ENCODE measurements at regions not wholly inside any gene's neighbourhood (a gene's known extent, or its start where the extent isn't known, plus 50 kb on each side); places are given as distances from the start of the nearest gene placed in this dataset.

DNA sequence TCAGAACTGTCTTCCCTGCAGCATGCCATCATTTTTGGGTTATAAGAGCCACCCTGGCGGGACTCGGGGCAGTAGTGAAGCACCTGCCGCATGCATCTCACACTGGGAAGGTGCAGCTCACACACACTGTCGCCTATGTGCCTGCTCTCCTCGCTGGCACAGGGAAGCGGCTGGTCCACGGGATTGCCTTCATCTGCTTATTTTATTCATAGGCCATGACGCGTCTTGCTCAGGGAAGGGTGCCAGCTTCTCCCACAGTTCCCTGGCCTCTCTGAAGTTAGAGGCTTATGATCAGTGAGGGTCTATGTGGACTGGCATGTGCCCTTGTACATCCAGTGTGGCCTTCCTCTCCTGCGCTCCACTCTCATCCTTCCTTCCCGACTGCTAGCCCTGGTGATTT, 150.0 kb downstream of the KLF12 start:
- TF ChIP-seq GATA1 (IDR thresholded peaks at IDR 0.05; ENCODE audit: low read depth, low read length) (no peak), POLR2A (IDR thresholded peaks at IDR 0.05; ENCODE audit: low read length) (no peak)
- DNase-seq = no peak

DNA sequence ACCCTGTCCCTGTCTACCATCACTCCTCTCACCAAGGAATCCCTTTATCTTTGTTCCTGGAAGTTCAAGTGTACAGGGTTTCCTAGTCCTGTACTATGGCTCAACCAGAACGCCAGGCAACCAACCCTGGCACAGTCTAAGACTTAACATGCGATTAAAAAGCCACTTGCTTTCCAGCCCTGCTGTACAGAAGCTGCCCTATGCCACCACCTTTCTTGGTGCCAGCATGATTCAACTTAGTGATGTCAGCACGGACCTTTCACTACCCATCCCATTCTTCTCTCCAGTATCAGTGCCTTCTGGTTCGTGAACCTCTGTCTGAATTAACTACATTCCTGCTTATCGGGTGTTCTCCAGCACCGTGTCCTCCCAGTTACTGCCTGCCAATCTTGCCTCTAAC, 151.1 kb downstream of the KLF12 start:
- no peak for TF ChIP-seq GATA1 (IDR thresholded peaks at IDR 0.05; ENCODE audit: low read depth, low read length)
- TF ChIP-seq POLR2A (IDR thresholded peaks at IDR 0.05; ENCODE audit: low read length) = no peak
- DNase-seq = no peak

DNA sequence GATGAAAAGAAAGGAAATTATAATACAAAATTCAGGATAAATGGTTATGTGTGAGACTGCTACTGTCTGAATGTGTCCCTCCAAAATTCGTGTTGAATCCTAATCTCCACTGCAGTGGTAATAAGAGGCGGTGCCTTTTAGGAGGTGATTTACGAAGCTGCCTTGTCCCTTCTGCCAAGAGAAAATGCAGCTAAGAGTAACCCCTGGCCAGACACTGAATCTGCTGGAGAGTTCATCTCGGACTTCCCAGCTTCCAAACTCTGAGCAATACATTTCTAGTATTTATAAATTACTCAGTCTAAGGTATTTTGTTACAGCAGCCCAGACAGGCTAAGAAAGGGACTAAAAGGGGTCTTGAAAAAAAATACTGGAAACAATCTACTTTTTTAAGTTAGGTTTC, 152.6 kb downstream of the KLF12 start:
- no peak for TF ChIP-seq GATA1 (IDR thresholded peaks at IDR 0.05; ENCODE audit: low read depth, low read length)
- TF ChIP-seq POLR2A (IDR thresholded peaks at IDR 0.05; ENCODE audit: low read length) = no peak
- no peak for DNase-seq

DNA sequence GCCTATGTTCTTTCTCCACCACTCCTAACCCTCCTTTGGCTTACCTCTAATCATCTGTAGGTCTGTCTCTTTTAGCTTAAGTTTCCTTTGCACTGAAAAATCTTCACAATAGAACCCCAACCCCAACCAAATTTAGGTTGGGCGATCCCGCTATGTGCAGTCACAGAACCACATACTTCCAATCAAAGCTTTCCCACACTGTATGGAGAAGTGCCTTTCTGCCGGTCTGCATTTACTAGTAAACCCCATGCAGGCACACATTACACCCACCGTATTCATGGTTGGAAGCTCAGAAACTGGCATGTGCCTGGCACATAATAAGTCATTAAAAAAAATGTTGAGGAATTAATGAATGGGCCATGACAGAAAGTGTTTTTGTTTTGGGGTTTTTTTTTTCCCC, 158.4 kb downstream of the KLF12 start:
- DNase-seq = no peak
- TF ChIP-seq POLR2A (IDR thresholded peaks at IDR 0.05; ENCODE audit: low read length) = no peak
- TF ChIP-seq GATA1 (IDR thresholded peaks at IDR 0.05; ENCODE audit: low read depth, low read length) = no peak

DNA sequence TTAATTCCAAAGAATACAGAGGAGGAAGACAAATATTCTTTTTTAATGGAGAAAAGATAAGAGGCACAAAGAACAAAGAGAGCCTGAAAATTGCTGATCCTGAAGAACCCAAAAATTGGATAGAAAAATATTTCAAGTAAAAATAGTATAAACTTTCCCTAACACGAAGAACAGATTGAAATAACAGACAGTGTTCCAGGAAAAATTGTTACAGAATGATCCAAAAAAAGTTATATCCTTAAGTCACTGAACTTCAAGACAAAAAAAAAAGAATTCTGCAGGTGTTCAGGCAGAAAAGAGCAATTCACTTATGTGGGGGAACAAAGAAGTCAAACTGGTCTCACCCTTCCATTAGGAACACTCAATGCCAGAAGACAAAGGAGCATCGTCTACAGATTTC, 160.2 kb downstream of the KLF12 start:
- TF ChIP-seq GATA1 (IDR thresholded peaks at IDR 0.05; ENCODE audit: low read depth, low read length) (no peak), POLR2A (IDR thresholded peaks at IDR 0.05; ENCODE audit: low read length) (no peak)
- DNase-seq = no peak

DNA sequence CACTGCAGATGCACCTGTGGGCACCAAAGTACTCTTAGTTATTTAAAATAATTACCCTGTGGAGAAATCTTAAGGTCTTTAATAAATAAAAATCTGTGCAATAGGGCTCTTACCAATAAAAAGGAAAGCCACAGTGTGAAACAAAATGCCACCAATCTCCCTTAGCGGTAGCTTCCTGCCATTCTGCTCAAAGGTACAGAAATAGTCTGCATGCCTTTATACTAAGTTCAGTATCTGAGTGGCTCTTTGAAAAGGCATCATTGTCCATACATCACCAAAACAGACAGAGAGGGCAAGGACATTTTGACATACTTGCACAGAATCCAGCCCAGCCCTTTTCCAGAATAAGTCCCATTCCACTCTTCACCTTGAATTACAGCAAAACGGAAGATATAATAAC, 161.0 kb downstream of the KLF12 start:
- no peak for DNase-seq
- TF ChIP-seq POLR2A (IDR thresholded peaks at IDR 0.05; ENCODE audit: low read length) (no peak), GATA1 (IDR thresholded peaks at IDR 0.05; ENCODE audit: low read depth, low read length) (no peak)

DNA sequence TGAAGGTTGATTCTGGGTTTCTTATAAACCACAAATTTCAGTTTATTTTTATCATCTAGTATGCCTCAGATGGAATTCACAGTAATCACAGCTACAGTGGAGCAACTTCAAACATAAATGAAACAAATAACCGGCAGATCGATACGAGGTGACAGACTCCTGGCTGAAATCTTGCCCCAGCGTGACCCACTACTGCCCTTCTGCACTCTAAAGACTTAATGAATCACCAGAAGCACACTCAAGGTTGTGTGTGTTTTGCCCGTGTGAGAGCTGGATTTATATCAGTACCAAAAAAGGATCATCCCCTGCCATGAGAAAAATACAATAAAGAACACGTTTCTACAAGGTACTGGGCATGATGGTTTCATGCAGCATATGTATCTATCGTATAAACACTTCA, 161.7 kb downstream of the KLF12 start:
- DNase-seq = no peak
- no peak for TF ChIP-seq GATA1 (IDR thresholded peaks at IDR 0.05; ENCODE audit: low read depth, low read length)
- TF ChIP-seq POLR2A (IDR thresholded peaks at IDR 0.05; ENCODE audit: low read length) = no peak

DNA sequence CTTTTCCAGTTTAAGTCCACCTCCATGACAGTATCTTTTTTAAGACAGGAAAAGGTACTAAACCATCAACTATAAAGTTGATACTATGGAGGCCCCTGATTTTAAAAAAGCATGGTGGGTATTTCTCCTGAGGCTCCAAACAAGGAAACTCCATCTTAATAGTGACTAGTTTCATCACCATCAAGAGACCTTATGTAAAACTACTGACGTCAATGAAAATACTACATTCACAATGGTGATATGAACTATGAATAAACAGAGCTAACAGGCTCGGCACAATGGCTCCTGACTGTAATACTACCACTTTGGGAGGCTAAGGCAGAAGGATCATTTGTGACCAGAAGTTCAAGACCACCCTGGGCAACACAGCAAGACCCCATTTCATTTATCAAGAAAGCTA, 162.7 kb downstream of the KLF12 start:
- no peak for DNase-seq
- no peak for TF ChIP-seq GATA1 (IDR thresholded peaks at IDR 0.05; ENCODE audit: low read depth, low read length)
- no peak for TF ChIP-seq POLR2A (IDR thresholded peaks at IDR 0.05; ENCODE audit: low read length)

DNA sequence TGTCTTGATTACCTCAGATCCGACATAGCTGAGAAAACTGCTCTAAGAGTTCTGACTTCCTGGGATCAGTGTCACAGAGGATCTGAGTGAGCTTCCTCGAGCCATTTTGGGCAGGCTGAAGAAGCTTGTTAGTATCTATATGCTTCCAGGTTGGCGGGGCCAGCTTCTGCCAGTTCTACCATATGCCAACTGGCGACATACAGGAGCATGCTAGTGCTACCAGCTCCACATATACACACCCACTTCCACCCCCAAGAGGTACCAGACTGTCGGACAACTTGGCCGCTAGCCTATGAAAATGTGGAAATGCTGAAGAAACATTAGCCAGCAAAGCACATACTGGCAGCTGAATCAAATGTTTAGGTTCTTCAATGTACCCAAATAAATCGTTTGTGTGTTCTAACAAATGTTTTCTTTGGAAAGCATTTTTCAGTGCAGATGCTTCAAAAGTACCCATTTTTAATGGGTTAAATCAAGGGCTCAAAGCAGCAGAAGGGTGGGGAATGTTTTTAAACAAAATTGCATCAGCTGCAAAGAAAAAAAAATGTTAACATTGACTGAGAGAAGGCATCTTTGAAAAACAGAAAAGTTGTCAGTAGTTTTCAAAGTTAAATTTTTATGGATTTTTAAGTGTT, 163.7 kb downstream of the KLF12 start:
- no peak for TF ChIP-seq POLR2A (IDR thresholded peaks at IDR 0.05; ENCODE audit: low read length)
- no peak for TF ChIP-seq GATA1 (IDR thresholded peaks at IDR 0.05; ENCODE audit: low read depth, low read length)
- DNase-seq = no peak

DNA sequence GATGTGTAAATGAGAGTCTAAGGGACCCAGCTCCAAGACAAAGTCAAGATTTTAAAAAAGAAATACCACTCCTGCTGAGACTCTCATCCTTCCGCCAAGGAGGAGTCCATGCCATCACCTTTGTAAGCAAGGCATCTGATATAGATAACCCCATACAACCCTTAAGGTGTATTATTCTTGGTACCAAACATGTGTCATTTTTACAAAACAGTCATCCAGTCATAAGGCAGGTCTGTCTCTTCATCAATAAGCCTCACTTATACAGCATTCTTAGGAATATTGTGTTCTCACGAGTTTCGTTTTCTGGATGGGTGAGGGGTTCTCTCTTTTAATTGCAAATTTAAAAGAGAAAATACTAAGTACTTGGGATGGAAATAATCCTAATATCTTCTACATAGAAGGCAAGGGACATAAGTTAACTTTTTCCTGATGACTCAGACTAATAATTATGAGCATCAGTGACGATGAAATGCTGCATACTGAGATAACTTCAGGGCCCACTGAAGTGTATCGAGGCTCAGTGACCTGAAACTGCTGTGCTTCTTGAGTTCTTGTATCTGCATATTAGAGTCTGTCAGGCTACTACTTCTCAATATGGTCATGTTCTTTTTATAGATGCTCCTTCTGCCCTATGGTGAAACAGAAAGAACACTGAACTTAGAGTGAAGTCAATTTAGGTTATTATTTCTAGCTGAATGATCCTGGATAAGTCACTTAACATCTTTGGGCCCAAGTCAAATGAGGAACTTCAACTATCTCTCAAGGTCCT, 166.6 kb downstream of the KLF12 start:
- no peak for DNase-seq
- TF ChIP-seq POLR2A (IDR thresholded peaks at IDR 0.05; ENCODE audit: low read length) = no peak
- TF ChIP-seq GATA1 (IDR thresholded peaks at IDR 0.05; ENCODE audit: low read depth, low read length) = no peak

DNA sequence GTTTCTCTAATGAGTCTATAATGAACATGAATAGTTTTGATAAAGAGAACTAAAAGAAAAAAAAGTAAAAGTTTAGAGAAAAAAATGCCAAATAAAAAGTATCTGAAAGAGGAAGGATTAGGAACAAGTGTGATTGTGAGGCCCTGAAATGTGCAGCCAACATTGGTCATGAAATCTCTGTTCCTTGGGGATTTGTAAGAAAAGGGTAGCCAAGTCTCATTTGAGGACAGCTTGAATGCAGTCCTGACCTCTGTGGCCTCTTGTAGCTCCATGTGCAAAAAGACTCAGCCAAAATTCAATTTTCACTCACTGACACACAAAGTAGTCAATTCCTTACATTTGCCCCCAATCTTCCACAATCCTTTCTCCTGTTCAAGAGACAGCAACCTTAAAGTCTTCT, 167.9 kb downstream of the KLF12 start:
- no peak for DNase-seq
- TF ChIP-seq POLR2A (IDR thresholded peaks at IDR 0.05; ENCODE audit: low read length) (no peak), GATA1 (IDR thresholded peaks at IDR 0.05; ENCODE audit: low read depth, low read length) (no peak)

DNA sequence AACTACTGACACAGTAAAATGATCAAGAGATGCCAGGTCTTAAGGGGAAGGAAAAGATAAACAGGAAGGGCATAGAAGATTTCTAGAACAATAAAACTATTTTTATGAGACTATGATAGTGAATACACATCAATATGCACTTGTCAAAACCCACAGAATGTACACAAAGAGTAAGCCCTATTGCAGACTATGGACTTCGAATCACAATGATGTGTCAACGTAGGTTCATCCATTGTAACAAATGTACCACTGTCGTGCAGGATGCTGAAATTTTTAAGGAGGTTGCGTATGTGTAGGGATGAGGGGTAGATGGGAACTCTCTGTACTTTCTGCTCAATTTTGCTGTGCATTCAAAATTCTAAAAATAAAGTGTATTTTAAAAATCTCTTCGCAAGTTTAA, 171.9 kb downstream of the KLF12 start:
- no peak for DNase-seq
- TF ChIP-seq GATA1 (IDR thresholded peaks at IDR 0.05; ENCODE audit: low read depth, low read length) (no peak), POLR2A (IDR thresholded peaks at IDR 0.05; ENCODE audit: low read length) (no peak)

DNA sequence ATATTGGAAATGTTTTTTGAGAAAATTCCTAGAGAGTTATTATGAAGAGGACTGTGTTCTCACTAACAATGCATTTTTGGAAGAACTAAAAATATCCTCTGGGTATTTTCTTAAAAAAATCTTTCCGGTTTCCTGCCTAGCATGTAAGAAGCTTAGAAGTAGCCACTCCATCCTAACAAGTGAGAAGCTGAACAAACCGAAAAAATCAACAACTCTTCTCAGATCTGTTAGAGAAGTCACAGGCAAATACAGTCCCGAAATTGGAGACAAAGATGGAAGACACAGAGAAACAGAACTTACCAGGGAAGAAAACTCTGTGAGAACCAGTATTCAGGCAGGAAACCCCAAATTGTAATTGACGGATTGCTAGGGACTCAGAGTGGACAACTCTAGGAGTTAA, 173.0 kb downstream of the KLF12 start:
- no peak for TF ChIP-seq POLR2A (IDR thresholded peaks at IDR 0.05; ENCODE audit: low read length)
- TF ChIP-seq GATA1 (IDR thresholded peaks at IDR 0.05; ENCODE audit: low read depth, low read length) = no peak
- no peak for DNase-seq

DNA sequence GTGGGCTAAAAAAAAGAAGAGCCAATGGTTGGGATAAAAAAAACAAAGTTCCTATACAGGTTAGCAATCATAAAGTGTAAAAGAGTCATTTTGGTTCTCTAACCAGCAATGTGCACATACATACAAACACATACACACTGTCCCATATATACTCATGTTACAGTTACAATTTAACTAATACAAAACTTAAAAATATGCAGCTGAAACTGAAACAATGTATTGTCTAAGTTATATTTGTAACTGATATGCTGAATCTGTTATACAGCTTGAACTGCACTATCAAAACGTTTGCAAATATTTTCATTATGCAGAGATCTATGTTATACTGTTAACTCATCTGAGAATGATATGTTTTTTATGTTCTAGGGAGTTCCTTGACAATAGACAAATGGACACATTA, 173.7 kb downstream of the KLF12 start:
- no peak for DNase-seq
- TF ChIP-seq GATA1 (IDR thresholded peaks at IDR 0.05; ENCODE audit: low read depth, low read length) (no peak), POLR2A (IDR thresholded peaks at IDR 0.05; ENCODE audit: low read length) (no peak)
